Progenitor cell of endocrine pancreas (in vitro differentiated cells): ENCODE measurements at regions not wholly inside any gene's neighbourhood (a gene's known extent, or its start where the extent isn't known, plus 50 kb on each side); places are given as distances from the start of the nearest gene placed in this dataset.
A peak's percentile ranks its signal among the peaks of the same experiment; 100 is the strongest.

Experiments used
- DNase-seq: peaks from one replicate; pipeline ENCODE4 v3.0.0; 2021; ENCODE audit warnings: low spot score; ENCODE audit not compliant: unreplicated experiment
- H3K27ac Mint-ChIP-seq: 2 replicates; pipeline ENCODE4 v1.8.0; 2021; ENCODE audit warnings: mild to moderate bottlenecking, moderate library complexity, mixed read lengths
- H3K27me3 Mint-ChIP-seq: 2 replicates; pipeline ENCODE4 v1.8.0; 2021; ENCODE audit warnings: mixed read lengths
- H3K36me3 Mint-ChIP-seq: 2 replicates; pipeline ENCODE4 v1.8.0; 2022; ENCODE audit warnings: mixed read lengths; ENCODE audit not compliant: insufficient read depth
- H3K4me1 Mint-ChIP-seq: 2 replicates; pipeline ENCODE4 v1.8.0; 2021; ENCODE audit warnings: low read depth, mixed read lengths
- H3K4me3 Mint-ChIP-seq: 2 replicates; pipeline ENCODE4 v1.8.0; 2021; ENCODE audit warnings: low read depth, mild to moderate bottlenecking, moderate library complexity, mixed read lengths
- H3K9me3 Mint-ChIP-seq: 2 replicates; pipeline ENCODE4 v1.8.0; 2021; ENCODE audit warnings: low read depth, mixed read lengths
- CTCF ChIP-seq: fragments of 200-600 bp; sonication (generic); IDR thresholded peaks from one replicate; pipeline ENCODE4 v1.5.0; 2021; ENCODE audit warnings: antibody characterized with exemption, mild to moderate bottlenecking; ENCODE audit not compliant: unreplicated experiment

- H3K27ac Mint-ChIP-seq = no peak overlapping the region
These were observed 68.8 kb upstream of the TJP1 start for GRCh38 chr15:29891096-29891457.

GRCh38 chr15:29890336-29891095 lies 68.2 kb upstream of the TJP1 start:
- no peak overlapping the region for H3K4me3 Mint-ChIP-seq
- H3K27ac Mint-ChIP-seq = no peak overlapping the region
- H3K4me1 Mint-ChIP-seq = peaks cover 14% of the 10 kb centered on the region
- DNase-seq = no peak
- TF ChIP-seq CTCF = no peak
- H3K36me3 Mint-ChIP-seq = no peaks in the 10 kb centered on the region
- H3K27me3 Mint-ChIP-seq = peaks cover 3% of the 10 kb centered on the region
- no peaks in the 10 kb centered on the region for H3K9me3 Mint-ChIP-seq

More at GRCh38 chr15:29891096-29891457, 68.8 kb upstream of the TJP1 start:
- H3K27me3 Mint-ChIP-seq = peaks cover 3% of the 10 kb centered on the region
- peaks cover 14% of the 10 kb centered on the region for H3K4me1 Mint-ChIP-seq
- no peak for TF ChIP-seq CTCF
- no peak overlapping the region for H3K4me3 Mint-ChIP-seq
- H3K9me3 Mint-ChIP-seq = no peaks in the 10 kb centered on the region
- DNase-seq = no peak
- H3K36me3 Mint-ChIP-seq = no peaks in the 10 kb centered on the region

GRCh38 chr15:29889542-29890329 lies 67.5 kb upstream of the TJP1 start:
- Mint-ChIP-seq H3K36me3 (no peaks in the 10 kb centered on the region), H3K27ac (peak overlapping the region; percentile 1), H3K4me3 (no peak overlapping the region), H3K9me3 (no peaks in the 10 kb centered on the region), H3K4me1 (peaks cover 17% of the 10 kb centered on the region), H3K27me3 (peaks cover 5% of the 10 kb centered on the region)
- no peak for TF ChIP-seq CTCF
- no peak for DNase-seq

GRCh38 chr15:29888646-29889045 lies 66.4 kb upstream of the TJP1 start:
- Mint-ChIP-seq H3K4me3 (peak overlapping the region; percentile 31), H3K9me3 (no peaks in the 10 kb centered on the region), H3K27ac (peak overlapping the region; percentile 80), H3K36me3 (no peaks in the 10 kb centered on the region), H3K4me1 (peaks cover 18% of the 10 kb centered on the region), H3K27me3 (peaks cover 13% of the 10 kb centered on the region)
- no peak for TF ChIP-seq CTCF
- DNase-seq = no peak

GRCh38 chr15:29887721-29888120 lies 65.5 kb upstream of the TJP1 start:
- no peak for TF ChIP-seq CTCF
- Mint-ChIP-seq H3K9me3 (no peaks in the 10 kb centered on the region), H3K27me3 (peaks cover 13% of the 10 kb centered on the region), H3K36me3 (no peaks in the 10 kb centered on the region), H3K4me3 (no peak overlapping the region), H3K27ac (no peak overlapping the region), H3K4me1 (peaks cover 26% of the 10 kb centered on the region)
- DNase-seq = no peak
